Astrocyte (in vitro differentiated cells and primary cell): ENCODE measurements at regions not wholly inside any gene's neighbourhood (a gene's known extent, or its start where the extent isn't known, plus 50 kb on each side); places are given as distances from the start of the nearest gene placed in this dataset.

ENCODE experiments used
- DNase-seq: peaks from one replicate; pipeline ENCODE4 v3.0.0-alpha.2; 2010; ENCODE audit warnings: low read depth
- FAIRE-seq: peaks from 2 replicates; lab custom pipeline; 2011; peaks lifted over from hg19 to GRCh38; lab: Jason Lieb, UNC
- H2AFZ ChIP-seq: 2 replicates; pipeline ENCODE4 v1.6.0; 2012; ENCODE audit warnings: low read depth, low read length, inconsistent platforms
- H3K27ac ChIP-seq: 2 replicates; pipeline ENCODE4 v1.5.1; 2011; ENCODE audit warnings: low read depth, low read length, inconsistent platforms
- H3K27me3 ChIP-seq: 2 replicates; pipeline ENCODE4 v1.6.0; 2011; ENCODE audit warnings: low read length, inconsistent platforms; ENCODE audit not compliant: insufficient read depth
- H3K36me3 ChIP-seq: 2 replicates; pipeline ENCODE4 v1.5.1; 2011; ENCODE audit warnings: low read length, inconsistent platforms; ENCODE audit not compliant: insufficient read depth
- H3K4me1 ChIP-seq: 2 replicates; pipeline ENCODE4 v1.5.1; 2011; ENCODE audit warnings: low read length, inconsistent platforms; ENCODE audit not compliant: insufficient read depth
- H3K4me2 ChIP-seq: 2 replicates; pipeline ENCODE4 v1.6.0; 2012; ENCODE audit warnings: low read length, inconsistent platforms
- H3K4me3 ChIP-seq: 2 replicates; pipeline ENCODE4 v1.5.1; 2011; ENCODE audit warnings: low read depth, mild to moderate bottlenecking, low read length, inconsistent platforms; ENCODE audit not compliant: insufficient read depth
- H3K79me2 ChIP-seq: 2 replicates; pipeline ENCODE4 v1.6.0; 2012; ENCODE audit warnings: mild to moderate bottlenecking, low read length, inconsistent platforms; ENCODE audit not compliant: insufficient read depth
- H3K9ac ChIP-seq: 2 replicates; pipeline ENCODE4 v1.6.0; 2012; ENCODE audit warnings: mild to moderate bottlenecking, low read length, inconsistent platforms
- H3K9me3 ChIP-seq: 2 replicates; pipeline ENCODE4 v1.5.1; 2012; ENCODE audit warnings: low read depth, mild to moderate bottlenecking, low read length, inconsistent platforms; ENCODE audit not compliant: insufficient read depth
- H4K20me1 ChIP-seq: 2 replicates; pipeline ENCODE4 v1.6.0; 2012; ENCODE audit warnings: low read length, inconsistent platforms; ENCODE audit not compliant: insufficient read depth
- H3K27ac Mint-ChIP-seq: one replicate; pipeline ENCODE4 v1.8.0; 2021; ENCODE audit warnings: mild to moderate bottlenecking, mixed read lengths; ENCODE audit not compliant: unreplicated experiment
- H3K27me3 Mint-ChIP-seq: one replicate; pipeline ENCODE4 v1.8.0; 2021; ENCODE audit warnings: low read depth, mixed read lengths; ENCODE audit not compliant: unreplicated experiment
- H3K36me3 Mint-ChIP-seq: one replicate; pipeline ENCODE4 v1.8.0; 2021; ENCODE audit warnings: low read depth, mixed read lengths; ENCODE audit not compliant: unreplicated experiment
- H3K4me1 Mint-ChIP-seq: one replicate; pipeline ENCODE4 v1.8.0; 2021; ENCODE audit warnings: low read depth, mixed read lengths; ENCODE audit not compliant: unreplicated experiment
- H3K4me3 Mint-ChIP-seq: one replicate; pipeline ENCODE4 v1.8.0; 2021; ENCODE audit warnings: mild to moderate bottlenecking, moderate library complexity, mixed read lengths; ENCODE audit not compliant: unreplicated experiment
- H3K9me3 Mint-ChIP-seq: one replicate; pipeline ENCODE4 v1.8.0; 2021; ENCODE audit warnings: mild to moderate bottlenecking, mixed read lengths; ENCODE audit not compliant: unreplicated experiment
- EZH2 ChIP-seq: IDR thresholded peaks from 2 replicates; pipeline ENCODE4 v1.6.1; 2012; ENCODE audit warnings: mild to moderate bottlenecking, low read length, inconsistent platforms; ENCODE audit not compliant: insufficient read depth
- TF ChIP-seq, protein P1 (sequence below): IDR thresholded peaks from 2 replicates; pipeline ENCODE4 v1.5.1; 2011; ENCODE audit warnings: low read depth, mild to moderate bottlenecking, inconsistent platforms, low read length, moderate library complexity; ENCODE audit not compliant: insufficient read depth

DNA sequence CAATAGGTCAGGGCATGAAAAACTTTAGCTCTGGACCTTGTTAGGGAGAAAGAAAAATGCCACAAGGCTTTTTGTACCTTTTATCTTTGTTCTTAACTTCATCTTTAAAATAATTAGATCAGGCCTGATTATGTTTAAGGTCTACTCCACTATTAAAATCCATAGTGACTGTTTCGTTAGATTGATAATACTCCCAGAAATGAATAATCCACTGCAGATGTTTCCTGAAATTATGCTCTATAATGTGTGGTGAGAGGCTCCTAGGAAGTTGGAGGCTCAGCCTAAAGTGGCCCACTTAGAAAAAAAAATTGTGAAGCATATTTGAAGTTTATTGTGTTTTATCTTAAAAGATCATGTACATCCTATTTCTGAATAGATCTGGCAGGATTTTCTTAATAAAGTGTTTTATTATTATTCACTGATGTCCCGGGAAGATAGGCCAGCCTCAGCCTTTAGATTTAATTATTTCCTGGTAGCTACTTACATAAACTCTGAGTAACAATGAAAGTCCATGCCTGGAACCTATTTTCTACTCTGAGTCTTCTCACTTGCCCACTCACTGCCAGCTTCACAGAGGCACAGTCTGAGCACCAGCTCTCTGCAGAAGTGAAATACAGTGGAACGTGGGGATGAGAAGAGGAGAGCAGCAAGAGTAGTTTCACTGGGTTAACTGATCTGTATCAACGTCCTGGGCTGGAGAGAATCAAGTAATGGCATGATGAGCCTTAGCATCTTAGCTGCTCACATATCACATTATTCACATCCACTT, 126.8 kb upstream of the TMEM170B start:
- H3K9me3 ChIP-seq, result no peaks in the 10 kb centered on the region
- H3K4me2 ChIP-seq, result no peak overlapping the region
- H3K27me3 ChIP-seq, result no peaks in the 10 kb centered on the region
- Mint-ChIP-seq H3K27ac (peak overlapping the region; percentile 99), H3K9me3 (no peaks in the 10 kb centered on the region), H3K27me3 (no peaks in the 10 kb centered on the region), H3K36me3 (peaks cover 1% of the 10 kb centered on the region), H3K4me1 (peaks cover 33% of the 10 kb centered on the region), H3K4me3 (no peak overlapping the region)
- no peaks in the 10 kb centered on the region for H3K79me2 ChIP-seq
- no peak for FAIRE-seq
- H3K4me3 ChIP-seq, result no peak overlapping the region
- no peak overlapping the region for H3K27ac ChIP-seq
- H4K20me1 ChIP-seq, result no peaks in the 10 kb centered on the region
- no peak for DNase-seq
- TF ChIP-seq, protein P1, sequence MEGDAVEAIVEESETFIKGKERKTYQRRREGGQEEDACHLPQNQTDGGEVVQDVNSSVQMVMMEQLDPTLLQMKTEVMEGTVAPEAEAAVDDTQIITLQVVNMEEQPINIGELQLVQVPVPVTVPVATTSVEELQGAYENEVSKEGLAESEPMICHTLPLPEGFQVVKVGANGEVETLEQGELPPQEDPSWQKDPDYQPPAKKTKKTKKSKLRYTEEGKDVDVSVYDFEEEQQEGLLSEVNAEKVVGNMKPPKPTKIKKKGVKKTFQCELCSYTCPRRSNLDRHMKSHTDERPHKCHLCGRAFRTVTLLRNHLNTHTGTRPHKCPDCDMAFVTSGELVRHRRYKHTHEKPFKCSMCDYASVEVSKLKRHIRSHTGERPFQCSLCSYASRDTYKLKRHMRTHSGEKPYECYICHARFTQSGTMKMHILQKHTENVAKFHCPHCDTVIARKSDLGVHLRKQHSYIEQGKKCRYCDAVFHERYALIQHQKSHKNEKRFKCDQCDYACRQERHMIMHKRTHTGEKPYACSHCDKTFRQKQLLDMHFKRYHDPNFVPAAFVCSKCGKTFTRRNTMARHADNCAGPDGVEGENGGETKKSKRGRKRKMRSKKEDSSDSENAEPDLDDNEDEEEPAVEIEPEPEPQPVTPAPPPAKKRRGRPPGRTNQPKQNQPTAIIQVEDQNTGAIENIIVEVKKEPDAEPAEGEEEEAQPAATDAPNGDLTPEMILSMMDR, result no peak
- TF ChIP-seq EZH2, result no peak
- H3K9ac ChIP-seq, result no peak overlapping the region
- H2AFZ ChIP-seq, result no peak overlapping the region
- peaks cover 5% of the 10 kb centered on the region for H3K4me1 ChIP-seq
- no peaks in the 10 kb centered on the region for H3K36me3 ChIP-seq

DNA sequence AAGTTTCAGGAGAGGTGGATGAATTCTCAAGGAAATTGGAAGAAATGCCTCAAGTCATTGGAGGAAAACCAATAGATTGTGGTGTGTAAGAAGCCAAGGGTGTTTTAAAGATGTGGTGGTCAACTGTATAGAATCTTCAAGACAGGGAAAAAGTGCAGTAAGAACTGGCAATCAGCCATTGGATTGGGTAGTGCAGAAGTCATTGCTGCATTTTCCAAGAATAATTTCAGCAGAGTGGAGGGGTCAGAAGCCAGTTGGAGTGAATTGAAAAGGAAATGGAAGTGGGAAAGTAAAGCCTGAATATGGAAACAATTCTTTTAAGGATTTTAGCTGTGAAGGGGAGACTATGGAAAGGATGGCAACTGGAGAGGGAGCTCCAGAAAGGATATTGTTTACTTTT, 128.2 kb upstream of the TMEM170B start:
- no peaks in the 10 kb centered on the region for H3K9me3 Mint-ChIP-seq
- Histone ChIP-seq H3K4me1 (peaks cover 4% of the 10 kb centered on the region), H3K79me2 (no peaks in the 10 kb centered on the region), H3K36me3 (no peaks in the 10 kb centered on the region), H3K4me3 (no peak overlapping the region), H3K9me3 (no peaks in the 10 kb centered on the region), H3K9ac (no peak overlapping the region), H4K20me1 (no peaks in the 10 kb centered on the region), H3K27me3 (no peaks in the 10 kb centered on the region), H3K4me2 (no peak overlapping the region), H2AFZ (no peak overlapping the region), H3K27ac (no peak overlapping the region)
- no peak overlapping the region for H3K4me3 Mint-ChIP-seq
- H3K27me3 Mint-ChIP-seq, result no peaks in the 10 kb centered on the region
- peaks cover 1% of the 10 kb centered on the region for H3K36me3 Mint-ChIP-seq
- TF ChIP-seq, protein P1, result no peak
- no peak for TF ChIP-seq EZH2
- H3K27ac Mint-ChIP-seq, result no peak overlapping the region
- H3K4me1 Mint-ChIP-seq, result peaks cover 29% of the 10 kb centered on the region
- FAIRE-seq, result no peak
- no peak for DNase-seq

DNA sequence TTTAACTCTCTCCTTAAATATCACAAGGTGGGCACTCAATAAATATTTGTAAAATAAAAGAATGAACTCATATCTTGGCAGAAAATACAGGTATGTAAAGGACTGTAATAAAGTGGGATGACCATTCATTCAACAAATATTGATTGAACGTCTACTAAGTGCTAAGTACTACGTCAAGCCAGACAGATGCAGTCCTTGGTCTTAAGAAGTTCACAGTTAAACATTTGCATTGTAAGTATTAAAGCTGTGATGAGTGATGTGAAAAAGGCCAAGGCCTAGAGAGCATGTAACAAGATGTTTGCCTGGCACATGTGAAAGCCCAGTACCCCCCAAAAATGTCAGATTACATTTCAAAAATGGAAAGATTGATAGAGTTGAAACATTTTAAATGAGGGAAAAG, 130.1 kb upstream of the TMEM170B start:
- peaks cover 1% of the 10 kb centered on the region for H3K36me3 Mint-ChIP-seq
- FAIRE-seq, result no peak
- Histone ChIP-seq H3K27ac (no peak overlapping the region), H3K4me1 (peaks cover 4% of the 10 kb centered on the region), H3K9ac (no peak overlapping the region), H3K79me2 (no peaks in the 10 kb centered on the region), H3K27me3 (no peaks in the 10 kb centered on the region), H3K36me3 (no peaks in the 10 kb centered on the region), H3K9me3 (no peaks in the 10 kb centered on the region), H3K4me2 (no peak overlapping the region), H3K4me3 (no peak overlapping the region), H2AFZ (no peak overlapping the region), H4K20me1 (no peaks in the 10 kb centered on the region)
- TF ChIP-seq, protein P1, result no peak
- no peak for TF ChIP-seq EZH2
- H3K27me3 Mint-ChIP-seq, result no peaks in the 10 kb centered on the region
- no peaks in the 10 kb centered on the region for H3K9me3 Mint-ChIP-seq
- DNase-seq, result no peak
- H3K27ac Mint-ChIP-seq, result no peak overlapping the region
- H3K4me3 Mint-ChIP-seq, result no peak overlapping the region
- peaks cover 18% of the 10 kb centered on the region for H3K4me1 Mint-ChIP-seq
